Body of pancreas (tissue), 4 donors: ENCODE measurements at regions not wholly inside any gene's neighbourhood (a gene's known extent, or its start where the extent isn't known, plus 50 kb on each side); places are given as distances from the start of the nearest gene placed in this dataset.

Experiments used
- POLR2A ChIP-seq, 3 donors: fragments of 450-650 bp; IDR thresholded peaks; one replicate each; pipeline ENCODE4 v1.6.1; 2016; ENCODE audit warnings: antibody characterized with exemption in 3 of 3, mild to moderate bottlenecking in 2 of 3
- TF ChIP-seq, protein P1 (sequence below), 7 experiments: fragments of 450-650 bp in 4 of 7; fragments of 200-600 bp in 3 of 7; sonication (generic) in 3 of 7; IDR thresholded peaks; one replicate each; pipeline ENCODE4 v1.5.1; 2016 to 2019; ENCODE audit warnings: antibody characterized with exemption in 7 of 7

DNA sequence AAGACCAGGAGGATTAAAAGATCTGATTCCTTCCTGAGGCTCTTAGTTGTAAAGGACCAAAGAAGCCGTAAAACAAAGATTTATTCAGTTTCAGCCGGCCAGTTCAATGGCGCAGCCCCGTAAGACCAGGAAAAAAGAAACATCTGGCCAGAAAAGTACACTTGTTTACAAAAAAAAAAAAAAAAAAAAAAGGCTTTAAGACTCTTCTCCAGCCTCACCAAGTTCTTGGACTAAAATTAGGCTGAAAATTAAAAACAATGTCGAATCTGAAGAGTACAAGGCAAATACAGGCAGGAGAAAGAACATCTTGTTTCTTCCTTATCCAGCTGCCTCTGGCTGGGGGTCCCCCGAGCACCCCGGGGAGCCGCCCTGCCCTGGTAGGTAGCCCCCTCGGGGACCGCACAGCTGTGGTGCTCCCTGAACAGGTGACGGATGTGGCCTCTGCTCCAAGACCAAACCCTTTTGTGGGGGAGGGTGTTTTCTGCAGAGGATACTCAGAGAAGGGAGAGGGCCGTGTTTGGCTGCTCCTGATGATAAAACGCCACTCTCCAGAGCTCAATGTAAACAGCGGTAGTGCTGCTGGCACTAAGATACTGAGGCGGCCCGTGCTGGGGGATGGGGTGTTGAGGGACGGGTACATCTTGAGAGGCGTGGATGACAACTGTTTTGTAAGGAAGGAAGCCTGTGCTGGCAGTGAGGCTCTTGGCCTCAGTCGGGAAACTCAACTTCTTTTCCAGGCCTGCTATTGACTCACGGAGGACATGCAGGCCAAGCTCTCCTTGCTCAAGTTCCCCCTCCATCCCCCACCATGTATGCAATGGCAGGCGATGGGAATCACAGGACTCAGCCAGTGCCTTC is 201.0 kb upstream of the DIO3 start:
- TF ChIP-seq, protein P1, sequence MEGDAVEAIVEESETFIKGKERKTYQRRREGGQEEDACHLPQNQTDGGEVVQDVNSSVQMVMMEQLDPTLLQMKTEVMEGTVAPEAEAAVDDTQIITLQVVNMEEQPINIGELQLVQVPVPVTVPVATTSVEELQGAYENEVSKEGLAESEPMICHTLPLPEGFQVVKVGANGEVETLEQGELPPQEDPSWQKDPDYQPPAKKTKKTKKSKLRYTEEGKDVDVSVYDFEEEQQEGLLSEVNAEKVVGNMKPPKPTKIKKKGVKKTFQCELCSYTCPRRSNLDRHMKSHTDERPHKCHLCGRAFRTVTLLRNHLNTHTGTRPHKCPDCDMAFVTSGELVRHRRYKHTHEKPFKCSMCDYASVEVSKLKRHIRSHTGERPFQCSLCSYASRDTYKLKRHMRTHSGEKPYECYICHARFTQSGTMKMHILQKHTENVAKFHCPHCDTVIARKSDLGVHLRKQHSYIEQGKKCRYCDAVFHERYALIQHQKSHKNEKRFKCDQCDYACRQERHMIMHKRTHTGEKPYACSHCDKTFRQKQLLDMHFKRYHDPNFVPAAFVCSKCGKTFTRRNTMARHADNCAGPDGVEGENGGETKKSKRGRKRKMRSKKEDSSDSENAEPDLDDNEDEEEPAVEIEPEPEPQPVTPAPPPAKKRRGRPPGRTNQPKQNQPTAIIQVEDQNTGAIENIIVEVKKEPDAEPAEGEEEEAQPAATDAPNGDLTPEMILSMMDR (IDR thresholded peaks at IDR 0.05), result no peak
- no peak for TF ChIP-seq POLR2A (IDR thresholded peaks at IDR 0.05)
